GM23338 (cell line): ENCODE measurements at regions not wholly inside any gene's neighbourhood (a gene's known extent, or its start where the extent isn't known, plus 50 kb on each side); places are given as distances from the start of the nearest gene placed in this dataset.

Experiments used
- ATAC-seq: fragments of 200-7000 bp; cut with Tn5 transposase; 3 replicates; pipeline ENCODE4 v1.9.1; 2020
- DNase-seq: peaks from one replicate; pipeline ENCODE4 v3.0.0-alpha.2; 2015; ENCODE audit warnings: low spot score
- H2AFZ ChIP-seq: fragments of 200-600 bp; sonication (generic); 2 replicates; pipeline ENCODE4 v1.8.0; 2016; ENCODE audit warnings: antibody characterized with exemption, mild to moderate bottlenecking, moderate library complexity
- H3F3A ChIP-seq: fragments of 200-600 bp; sonication (generic); replicated peaks from 2 replicates; pipeline ENCODE4 v1.8.0; 2017; ENCODE audit warnings: antibody characterized with exemption, mixed run types, low read depth
- H3K27ac ChIP-seq: fragments of 200-600 bp; sonication (generic); 2 replicates; pipeline ENCODE4 v1.6.1; 2016; ENCODE audit warnings: low read depth
- H3K27me3 ChIP-seq: fragments of 200-600 bp; sonication (generic); 2 replicates; pipeline ENCODE4 v1.8.0; 2016; ENCODE audit warnings: mild to moderate bottlenecking, mixed run types, moderate library complexity; ENCODE audit not compliant: insufficient read depth
- H3K36me3 ChIP-seq: fragments of 200-600 bp; sonication (generic); 2 replicates; pipeline ENCODE4 v1.8.0; 2016; ENCODE audit warnings: mild to moderate bottlenecking; ENCODE audit not compliant: insufficient read depth
- H3K4me1 ChIP-seq: fragments of 200-600 bp; sonication (generic); 2 replicates; pipeline ENCODE4 v1.8.0; 2016; ENCODE audit warnings: mild to moderate bottlenecking, moderate library complexity; ENCODE audit not compliant: insufficient read depth
- H3K4me2 ChIP-seq: fragments of 200-600 bp; sonication (generic); 2 replicates; pipeline ENCODE4 v1.7.1; 2017; ENCODE audit warnings: mixed run types
- H3K4me3 ChIP-seq: fragments of 200-600 bp; sonication (generic); 2 replicates; pipeline ENCODE4 v1.6.1; 2016; ENCODE audit warnings: mixed run types
- H3K79me2 ChIP-seq: fragments of 200-600 bp; sonication (generic); replicated peaks from 2 replicates; pipeline ENCODE4 v1.8.0; 2017; ENCODE audit warnings: mild to moderate bottlenecking; ENCODE audit not compliant: insufficient read depth
- H3K9me2 ChIP-seq: fragments of 200-600 bp; sonication (generic); 2 replicates; pipeline ENCODE4 v1.8.0; 2017; ENCODE audit not compliant: insufficient read depth
- H4K20me1 ChIP-seq: fragments of 200-600 bp; sonication (generic); replicated peaks from 2 replicates; pipeline ENCODE4 v1.8.0; 2017; ENCODE audit warnings: mild to moderate bottlenecking; ENCODE audit not compliant: insufficient read depth
- H3K27ac Mint-ChIP-seq: 2 replicates; pipeline ENCODE4 v1.8.0; 2020; ENCODE audit warnings: inconsistent platforms, mild to moderate bottlenecking, moderate library complexity, mixed read lengths
- H3K27me3 Mint-ChIP-seq: 3 replicates; pipeline ENCODE4 v1.8.0; 2022; ENCODE audit warnings: low read depth, mild to moderate bottlenecking, moderate library complexity, mixed read lengths, inconsistent platforms; ENCODE audit not compliant: insufficient read depth, poor library complexity
- H3K36me3 Mint-ChIP-seq: 3 replicates; pipeline ENCODE4 v1.8.0; 2021; ENCODE audit warnings: low read depth, mild to moderate bottlenecking, inconsistent platforms, moderate library complexity, mixed read lengths
- H3K4me1 Mint-ChIP-seq: 3 replicates; pipeline ENCODE4 v1.8.0; 2020; ENCODE audit warnings: mild to moderate bottlenecking, inconsistent platforms, mixed read lengths
- H3K4me3 Mint-ChIP-seq: 3 replicates; pipeline ENCODE4 v1.8.0; 2021; ENCODE audit warnings: moderate library complexity, mild to moderate bottlenecking, inconsistent platforms, mixed read lengths
- H3K9me3 Mint-ChIP-seq: 3 replicates; pipeline ENCODE4 v1.8.0; 2020; ENCODE audit warnings: moderate library complexity, mild to moderate bottlenecking, inconsistent platforms, mixed read lengths
- CREB1 ChIP-seq: fragments of 250-450 bp; sonication (Bioruptor Pico); IDR thresholded peaks from 2 replicates; pipeline ENCODE4 v1.5.0; 2020; ENCODE audit warnings: low read depth, mild to moderate bottlenecking, moderate library complexity
- EZH2 ChIP-seq: fragments of 200-600 bp; sonication (generic); IDR thresholded peaks from one replicate; pipeline ENCODE4 v1.8.0; 2017; ENCODE audit warnings: antibody characterized with exemption, mild to moderate bottlenecking, low read depth; ENCODE audit not compliant: unreplicated experiment
- EZH2phosphoT487 ChIP-seq: fragments of 200-600 bp; sonication (generic); IDR thresholded peaks from one replicate; pipeline ENCODE4 v1.8.1; 2018; ENCODE audit warnings: antibody characterized with exemption; ENCODE audit not compliant: unreplicated experiment
- JUNB ChIP-seq: IDR thresholded peaks from one replicate; pipeline ENCODE4 v1.6.1; 2016; ENCODE audit warnings: antibody characterized with exemption; ENCODE audit not compliant: unreplicated experiment
- NANOG ChIP-seq: IDR thresholded peaks from 2 replicates; pipeline ENCODE4 v1.6.1; 2016; ENCODE audit warnings: antibody characterized with exemption, borderline replicate concordance
- POLR2AphosphoS5 ChIP-seq: IDR thresholded peaks from 2 replicates; pipeline ENCODE4 v1.6.1; 2016; ENCODE audit warnings: antibody characterized with exemption, low read depth
- STAT1 ChIP-seq: IDR thresholded peaks from one replicate; pipeline ENCODE4 v1.6.1; 2016; ENCODE audit warnings: antibody characterized with exemption; ENCODE audit not compliant: unreplicated experiment
- ZNF114 ChIP-seq: fragments of 250-450 bp; sonication (Bioruptor Pico); IDR thresholded peaks from 2 replicates; pipeline ENCODE4 v1.5.0; 2020; ENCODE audit warnings: mild to moderate bottlenecking, moderate library complexity
- ZNF331 ChIP-seq: fragments of 250-450 bp; sonication (Bioruptor Pico); IDR thresholded peaks from 2 replicates; pipeline ENCODE4 v1.5.0; 2020; ENCODE audit warnings: low read depth, mild to moderate bottlenecking, moderate library complexity
- TF ChIP-seq, protein P1 (sequence below): IDR thresholded peaks from 2 replicates; pipeline ENCODE4 v1.6.1; 2016; ENCODE audit warnings: antibody characterized with exemption
- TF ChIP-seq, protein P2 (sequence below), 2 experiments: fragments of 200-600 bp in 1 of 2; sonication (generic) in 1 of 2; conservative IDR thresholded peaks; 2 replicates each; pipeline versions ENCODE4 v1.5.1 to v1.6.1; 2016 to 2017; ENCODE audit warnings: antibody characterized with exemption in 2 of 2, low read depth in 2 of 2, mild to moderate bottlenecking in 2 of 2, moderate library complexity in 1 of 2
- TF ChIP-seq, protein P3 (sequence below): fragments of 250-450 bp; sonication (Bioruptor Pico); IDR thresholded peaks from 2 replicates; pipeline ENCODE4 v1.5.0; 2020; ENCODE audit warnings: mild to moderate bottlenecking, moderate library complexity
- TF ChIP-seq, protein P4 (sequence below): IDR thresholded peaks from one replicate; pipeline ENCODE4 v1.6.1; 2018; ENCODE audit warnings: antibody characterized with exemption; ENCODE audit not compliant: unreplicated experiment

DNA sequence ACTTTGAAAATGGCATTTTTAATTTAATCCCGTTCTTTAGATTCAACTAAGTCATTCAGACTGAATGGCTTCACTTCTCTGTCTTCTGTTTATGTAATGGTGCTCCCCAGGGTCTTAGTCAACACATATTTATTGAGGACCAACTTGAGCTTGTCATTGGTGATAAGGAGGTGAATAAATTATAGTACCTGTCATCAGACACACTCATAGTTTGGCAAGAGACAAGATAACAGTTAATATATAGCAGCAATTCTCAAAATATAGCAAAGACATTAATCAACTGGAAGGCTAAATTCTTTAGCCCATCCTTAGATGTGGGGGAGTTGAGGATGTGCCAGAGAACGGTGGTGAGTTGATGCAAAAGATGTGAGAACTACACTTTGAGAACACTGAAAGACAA, 78.4 kb downstream of the MACIR start:
- Mint-ChIP-seq H3K27ac (no peak overlapping the region), H3K4me1 (no peaks in the 10 kb centered on the region), H3K9me3 (no peaks in the 10 kb centered on the region), H3K27me3 (peaks cover 1% of the 10 kb centered on the region), H3K36me3 (no peaks in the 10 kb centered on the region), H3K4me3 (no peak overlapping the region)
- TF ChIP-seq, protein P1, sequence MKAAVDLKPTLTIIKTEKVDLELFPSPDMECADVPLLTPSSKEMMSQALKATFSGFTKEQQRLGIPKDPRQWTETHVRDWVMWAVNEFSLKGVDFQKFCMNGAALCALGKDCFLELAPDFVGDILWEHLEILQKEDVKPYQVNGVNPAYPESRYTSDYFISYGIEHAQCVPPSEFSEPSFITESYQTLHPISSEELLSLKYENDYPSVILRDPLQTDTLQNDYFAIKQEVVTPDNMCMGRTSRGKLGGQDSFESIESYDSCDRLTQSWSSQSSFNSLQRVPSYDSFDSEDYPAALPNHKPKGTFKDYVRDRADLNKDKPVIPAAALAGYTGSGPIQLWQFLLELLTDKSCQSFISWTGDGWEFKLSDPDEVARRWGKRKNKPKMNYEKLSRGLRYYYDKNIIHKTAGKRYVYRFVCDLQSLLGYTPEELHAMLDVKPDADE = no peak
- TF ChIP-seq ZNF114 (CRISPR knock-in tag) (no peak), NANOG (no peak), STAT1 (no peak), POLR2AphosphoS5 (no peak), CREB1 (CRISPR knock-in tag) (no peak), JUNB (no peak), EZH2 (no peak), EZH2phosphoT487 (no peak), ZNF331 (CRISPR knock-in tag) (no peak)
- TF ChIP-seq, protein P2, sequence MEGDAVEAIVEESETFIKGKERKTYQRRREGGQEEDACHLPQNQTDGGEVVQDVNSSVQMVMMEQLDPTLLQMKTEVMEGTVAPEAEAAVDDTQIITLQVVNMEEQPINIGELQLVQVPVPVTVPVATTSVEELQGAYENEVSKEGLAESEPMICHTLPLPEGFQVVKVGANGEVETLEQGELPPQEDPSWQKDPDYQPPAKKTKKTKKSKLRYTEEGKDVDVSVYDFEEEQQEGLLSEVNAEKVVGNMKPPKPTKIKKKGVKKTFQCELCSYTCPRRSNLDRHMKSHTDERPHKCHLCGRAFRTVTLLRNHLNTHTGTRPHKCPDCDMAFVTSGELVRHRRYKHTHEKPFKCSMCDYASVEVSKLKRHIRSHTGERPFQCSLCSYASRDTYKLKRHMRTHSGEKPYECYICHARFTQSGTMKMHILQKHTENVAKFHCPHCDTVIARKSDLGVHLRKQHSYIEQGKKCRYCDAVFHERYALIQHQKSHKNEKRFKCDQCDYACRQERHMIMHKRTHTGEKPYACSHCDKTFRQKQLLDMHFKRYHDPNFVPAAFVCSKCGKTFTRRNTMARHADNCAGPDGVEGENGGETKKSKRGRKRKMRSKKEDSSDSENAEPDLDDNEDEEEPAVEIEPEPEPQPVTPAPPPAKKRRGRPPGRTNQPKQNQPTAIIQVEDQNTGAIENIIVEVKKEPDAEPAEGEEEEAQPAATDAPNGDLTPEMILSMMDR (conservative IDR thresholded peaks at IDR 0.05; ENCODE audit: low read depth in 2 of 2) = no peak
- TF ChIP-seq, protein P3, sequence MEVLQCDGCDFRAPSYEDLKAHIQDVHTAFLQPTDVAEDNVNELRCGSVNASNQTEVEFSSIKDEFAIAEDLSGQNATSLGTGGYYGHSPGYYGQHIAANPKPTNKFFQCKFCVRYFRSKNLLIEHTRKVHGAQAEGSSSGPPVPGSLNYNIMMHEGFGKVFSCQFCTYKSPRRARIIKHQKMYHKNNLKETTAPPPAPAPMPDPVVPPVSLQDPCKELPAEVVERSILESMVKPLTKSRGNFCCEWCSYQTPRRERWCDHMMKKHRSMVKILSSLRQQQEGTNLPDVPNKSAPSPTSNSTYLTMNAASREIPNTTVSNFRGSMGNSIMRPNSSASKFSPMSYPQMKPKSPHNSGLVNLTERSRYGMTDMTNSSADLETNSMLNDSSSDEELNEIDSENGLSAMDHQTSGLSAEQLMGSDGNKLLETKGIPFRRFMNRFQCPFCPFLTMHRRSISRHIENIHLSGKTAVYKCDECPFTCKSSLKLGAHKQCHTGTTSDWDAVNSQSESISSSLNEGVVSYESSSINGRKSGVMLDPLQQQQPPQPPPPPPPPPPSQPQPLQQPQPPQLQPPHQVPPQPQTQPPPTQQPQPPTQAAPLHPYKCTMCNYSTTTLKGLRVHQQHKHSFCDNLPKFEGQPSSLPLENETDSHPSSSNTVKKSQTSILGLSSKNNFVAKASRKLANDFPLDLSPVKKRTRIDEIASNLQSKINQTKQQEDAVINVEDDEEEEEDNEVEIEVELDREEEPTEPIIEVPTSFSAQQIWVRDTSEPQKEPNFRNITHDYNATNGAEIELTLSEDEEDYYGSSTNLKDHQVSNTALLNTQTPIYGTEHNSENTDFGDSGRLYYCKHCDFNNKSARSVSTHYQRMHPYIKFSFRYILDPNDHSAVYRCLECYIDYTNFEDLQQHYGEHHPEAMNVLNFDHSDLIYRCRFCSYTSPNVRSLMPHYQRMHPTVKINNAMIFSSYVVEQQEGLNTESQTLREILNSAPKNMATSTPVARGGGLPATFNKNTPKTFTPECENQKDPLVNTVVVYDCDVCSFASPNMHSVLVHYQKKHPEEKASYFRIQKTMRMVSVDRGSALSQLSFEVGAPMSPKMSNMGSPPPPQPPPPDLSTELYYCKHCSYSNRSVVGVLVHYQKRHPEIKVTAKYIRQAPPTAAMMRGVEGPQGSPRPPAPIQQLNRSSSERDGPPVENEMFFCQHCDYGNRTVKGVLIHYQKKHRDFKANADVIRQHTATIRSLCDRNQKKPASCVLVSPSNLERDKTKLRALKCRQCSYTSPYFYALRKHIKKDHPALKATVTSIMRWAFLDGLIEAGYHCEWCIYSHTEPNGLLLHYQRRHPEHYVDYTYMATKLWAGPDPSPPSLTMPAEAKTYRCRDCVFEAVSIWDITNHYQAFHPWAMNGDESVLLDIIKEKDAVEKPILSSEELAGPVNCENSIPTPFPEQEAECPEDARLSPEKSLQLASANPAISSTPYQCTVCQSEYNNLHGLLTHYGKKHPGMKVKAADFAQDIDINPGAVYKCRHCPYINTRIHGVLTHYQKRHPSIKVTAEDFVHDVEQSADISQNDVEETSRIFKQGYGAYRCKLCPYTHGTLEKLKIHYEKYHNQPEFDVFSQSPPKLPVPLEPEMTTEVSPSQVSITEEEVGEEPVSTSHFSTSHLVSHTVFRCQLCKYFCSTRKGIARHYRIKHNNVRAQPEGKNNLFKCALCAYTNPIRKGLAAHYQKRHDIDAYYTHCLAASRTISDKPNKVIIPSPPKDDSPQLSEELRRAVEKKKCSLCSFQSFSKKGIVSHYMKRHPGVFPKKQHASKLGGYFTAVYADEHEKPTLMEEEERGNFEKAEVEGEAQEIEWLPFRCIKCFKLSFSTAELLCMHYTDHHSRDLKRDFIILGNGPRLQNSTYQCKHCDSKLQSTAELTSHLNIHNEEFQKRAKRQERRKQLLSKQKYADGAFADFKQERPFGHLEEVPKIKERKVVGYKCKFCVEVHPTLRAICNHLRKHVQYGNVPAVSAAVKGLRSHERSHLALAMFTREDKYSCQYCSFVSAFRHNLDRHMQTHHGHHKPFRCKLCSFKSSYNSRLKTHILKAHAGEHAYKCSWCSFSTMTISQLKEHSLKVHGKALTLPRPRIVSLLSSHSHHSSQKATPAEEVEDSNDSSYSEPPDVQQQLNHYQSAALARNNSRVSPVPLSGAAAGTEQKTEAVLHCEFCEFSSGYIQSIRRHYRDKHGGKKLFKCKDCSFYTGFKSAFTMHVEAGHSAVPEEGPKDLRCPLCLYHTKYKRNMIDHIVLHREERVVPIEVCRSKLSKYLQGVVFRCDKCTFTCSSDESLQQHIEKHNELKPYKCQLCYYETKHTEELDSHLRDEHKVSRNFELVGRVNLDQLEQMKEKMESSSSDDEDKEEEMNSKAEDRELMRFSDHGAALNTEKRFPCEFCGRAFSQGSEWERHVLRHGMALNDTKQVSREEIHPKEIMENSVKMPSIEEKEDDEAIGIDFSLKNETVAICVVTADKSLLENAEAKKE (CRISPR knock-in tag) = no peak
- TF ChIP-seq, protein P4, sequence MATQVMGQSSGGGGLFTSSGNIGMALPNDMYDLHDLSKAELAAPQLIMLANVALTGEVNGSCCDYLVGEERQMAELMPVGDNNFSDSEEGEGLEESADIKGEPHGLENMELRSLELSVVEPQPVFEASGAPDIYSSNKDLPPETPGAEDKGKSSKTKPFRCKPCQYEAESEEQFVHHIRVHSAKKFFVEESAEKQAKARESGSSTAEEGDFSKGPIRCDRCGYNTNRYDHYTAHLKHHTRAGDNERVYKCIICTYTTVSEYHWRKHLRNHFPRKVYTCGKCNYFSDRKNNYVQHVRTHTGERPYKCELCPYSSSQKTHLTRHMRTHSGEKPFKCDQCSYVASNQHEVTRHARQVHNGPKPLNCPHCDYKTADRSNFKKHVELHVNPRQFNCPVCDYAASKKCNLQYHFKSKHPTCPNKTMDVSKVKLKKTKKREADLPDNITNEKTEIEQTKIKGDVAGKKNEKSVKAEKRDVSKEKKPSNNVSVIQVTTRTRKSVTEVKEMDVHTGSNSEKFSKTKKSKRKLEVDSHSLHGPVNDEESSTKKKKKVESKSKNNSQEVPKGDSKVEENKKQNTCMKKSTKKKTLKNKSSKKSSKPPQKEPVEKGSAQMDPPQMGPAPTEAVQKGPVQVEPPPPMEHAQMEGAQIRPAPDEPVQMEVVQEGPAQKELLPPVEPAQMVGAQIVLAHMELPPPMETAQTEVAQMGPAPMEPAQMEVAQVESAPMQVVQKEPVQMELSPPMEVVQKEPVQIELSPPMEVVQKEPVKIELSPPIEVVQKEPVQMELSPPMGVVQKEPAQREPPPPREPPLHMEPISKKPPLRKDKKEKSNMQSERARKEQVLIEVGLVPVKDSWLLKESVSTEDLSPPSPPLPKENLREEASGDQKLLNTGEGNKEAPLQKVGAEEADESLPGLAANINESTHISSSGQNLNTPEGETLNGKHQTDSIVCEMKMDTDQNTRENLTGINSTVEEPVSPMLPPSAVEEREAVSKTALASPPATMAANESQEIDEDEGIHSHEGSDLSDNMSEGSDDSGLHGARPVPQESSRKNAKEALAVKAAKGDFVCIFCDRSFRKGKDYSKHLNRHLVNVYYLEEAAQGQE = no peak
- no peaks in the 10 kb centered on the region for H3K9me2 ChIP-seq
- no peak overlapping the region for H3K27ac ChIP-seq
- no peak overlapping the region for H2AFZ ChIP-seq
- H4K20me1 ChIP-seq = no peaks in the 10 kb centered on the region
- no peaks in the 10 kb centered on the region for H3K36me3 ChIP-seq
- no peak overlapping the region for H3K4me3 ChIP-seq
- DNase-seq (no peak), ATAC-seq (no peak)
- H3K27me3 ChIP-seq = no peaks in the 10 kb centered on the region
- H3F3A ChIP-seq = no peaks in the 10 kb centered on the region
- no peak overlapping the region for H3K4me2 ChIP-seq
- H3K79me2 ChIP-seq = no peaks in the 10 kb centered on the region
- no peaks in the 10 kb centered on the region for H3K4me1 ChIP-seq
